HG02943 (cell line): ENCODE measurements at regions not wholly inside any gene's neighbourhood (a gene's known extent, or its start where the extent isn't known, plus 50 kb on each side); places are given as distances from the start of the nearest gene placed in this dataset.
"Not testable (repeated sequence)": the region's sequence is repeated elsewhere in the genome, so short reads cannot be mapped to it uniquely, and the experiment has no call there.

Experiments
- ATAC-seq: cut with Tn5 transposase; IDR thresholded peaks from one replicate; pipeline ENCODE4 v1.9.1; 2021; ENCODE audit warnings: mild to moderate bottlenecking, low read depth, moderate library complexity; ENCODE audit not compliant: unreplicated experiment

DNA sequence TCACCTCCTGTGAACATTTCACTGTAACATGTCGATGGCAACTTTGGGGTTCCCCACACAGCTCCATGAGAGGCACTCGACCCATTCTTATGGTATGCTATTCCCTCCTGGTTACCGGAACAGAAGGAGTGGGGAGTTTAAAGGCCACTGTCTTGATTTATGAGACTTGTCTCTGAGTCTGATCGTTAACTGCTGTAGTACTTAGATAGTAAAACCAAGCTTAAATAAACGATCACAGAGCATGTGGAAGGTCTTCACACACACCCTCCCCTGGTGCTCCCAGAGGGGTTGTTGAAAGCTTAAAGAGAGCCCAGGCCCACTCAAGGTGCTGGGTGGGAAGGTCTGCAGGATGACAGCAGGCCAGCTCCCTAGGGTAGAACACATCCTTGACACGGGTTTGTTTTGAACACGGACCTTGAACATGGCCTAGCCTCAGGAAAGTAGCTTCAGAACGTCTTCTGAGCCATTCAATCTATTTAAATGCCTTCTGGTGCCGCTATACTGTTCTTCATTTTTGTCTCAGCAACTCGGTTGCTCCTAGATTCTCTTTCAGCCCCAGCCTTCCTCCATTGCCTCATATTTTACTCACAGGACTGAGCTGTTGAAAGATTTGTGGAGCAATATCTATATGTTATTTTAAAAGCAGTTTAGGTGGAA, 335.3 kb downstream of the FGFR2 start:
- no peak for ATAC-seq

DNA sequence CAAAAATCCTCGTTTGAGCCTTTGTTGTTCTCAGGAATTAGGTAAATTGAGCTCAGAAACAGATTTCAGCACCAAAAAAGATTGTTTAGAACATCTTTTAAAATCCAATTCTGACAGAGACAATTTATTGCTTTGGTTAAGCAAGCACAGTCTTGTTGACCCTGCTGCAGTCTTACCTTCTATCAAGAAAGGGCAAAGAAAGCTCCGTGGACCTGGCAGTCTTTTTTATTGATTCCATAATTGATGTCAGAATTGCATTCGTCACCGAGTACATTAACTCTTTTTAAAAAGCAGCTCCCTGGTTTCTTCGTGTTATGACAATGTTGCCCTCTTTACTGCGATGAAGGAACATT, 334.8 kb downstream of the FGFR2 start:
- no peak for ATAC-seq

DNA sequence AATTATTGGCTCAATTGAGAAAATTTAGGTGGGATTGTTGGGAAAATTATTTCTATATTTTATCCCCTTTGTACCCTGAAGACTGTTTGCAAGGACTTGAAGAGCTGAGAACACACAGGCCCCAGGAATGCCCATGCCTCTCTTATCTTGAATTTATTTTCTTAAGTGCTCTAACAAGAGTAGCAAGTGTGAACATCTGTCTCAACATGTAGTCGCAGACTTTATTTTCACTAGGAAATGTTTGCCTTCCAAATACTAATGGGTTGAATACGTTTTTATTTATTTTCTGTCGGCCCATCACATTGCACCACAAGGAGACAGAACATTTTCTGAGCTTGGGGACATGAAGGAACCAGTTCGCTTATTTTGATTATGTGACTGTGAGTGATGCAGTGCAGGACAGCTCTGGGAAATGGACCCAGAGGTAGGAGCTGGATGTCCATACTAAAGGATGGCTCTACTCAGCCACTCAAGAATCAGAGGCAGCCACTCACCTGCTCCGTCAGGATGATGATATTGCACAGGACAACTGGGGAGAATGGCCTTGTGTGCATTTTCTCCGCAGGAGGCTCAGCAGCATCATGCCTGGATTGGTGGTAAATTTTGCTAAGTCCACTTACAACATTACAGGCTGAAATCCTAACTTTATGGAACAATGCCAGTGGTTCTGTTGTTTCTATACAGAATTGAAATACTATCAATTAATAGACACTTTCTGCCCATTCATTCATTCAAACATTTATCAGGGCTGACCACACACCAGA, 332.7 kb downstream of the FGFR2 start:
- ATAC-seq = no peak

DNA sequence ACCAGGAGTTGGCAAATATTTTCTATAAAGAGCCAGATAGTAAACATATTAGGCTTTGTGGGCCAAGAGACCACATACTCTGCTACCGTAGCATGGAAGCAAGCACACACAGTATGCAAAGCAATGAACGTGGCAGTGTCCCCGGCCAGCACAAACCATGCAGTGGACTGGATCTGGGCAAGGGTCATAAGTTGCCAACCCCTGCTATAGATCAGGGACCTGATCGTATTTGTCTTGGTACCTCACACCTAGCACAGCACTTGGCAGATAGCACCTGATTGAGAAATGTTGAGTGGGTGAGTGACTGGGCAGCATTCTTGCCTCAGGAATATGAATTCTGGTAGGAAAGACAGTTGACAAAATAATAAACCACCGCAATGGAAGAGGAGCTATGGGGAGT, 331.9 kb downstream of the FGFR2 start:
- ATAC-seq = no peak

DNA sequence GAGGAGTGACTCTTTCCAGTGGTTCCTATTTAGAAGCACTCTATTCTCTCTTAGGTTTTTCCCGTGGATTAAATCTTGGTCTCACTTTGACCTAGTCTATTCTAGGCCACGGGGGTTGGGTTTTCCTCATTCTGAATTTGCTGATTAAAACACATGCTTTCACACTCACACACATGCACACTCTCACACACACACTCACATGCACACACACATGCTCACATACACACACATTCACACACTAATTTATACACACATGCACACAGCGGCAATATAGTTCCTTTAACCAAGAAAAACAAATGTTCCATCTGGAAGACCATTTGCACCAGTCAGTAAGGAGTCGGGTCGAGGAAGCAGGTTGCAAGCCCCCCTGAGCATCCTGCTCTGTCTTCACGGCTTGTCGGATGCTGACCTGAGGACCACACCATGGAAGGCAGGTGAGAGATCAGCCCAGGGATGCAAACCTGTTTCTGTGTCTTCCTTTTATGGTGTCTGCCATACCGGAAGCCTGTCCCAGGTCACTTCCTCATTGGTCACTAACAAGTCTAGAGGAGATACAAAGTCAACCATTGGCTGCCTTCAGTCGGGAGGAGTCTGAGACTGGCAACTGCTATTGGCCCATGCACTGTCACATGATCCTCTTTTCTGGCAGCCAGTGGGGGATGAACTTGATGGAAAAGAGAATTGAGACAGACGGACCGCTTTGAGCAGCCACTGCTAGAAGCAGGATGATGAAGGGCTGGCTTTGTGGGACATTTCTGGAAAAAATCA, 330.8 kb downstream of the FGFR2 start:
- no peak for ATAC-seq

DNA sequence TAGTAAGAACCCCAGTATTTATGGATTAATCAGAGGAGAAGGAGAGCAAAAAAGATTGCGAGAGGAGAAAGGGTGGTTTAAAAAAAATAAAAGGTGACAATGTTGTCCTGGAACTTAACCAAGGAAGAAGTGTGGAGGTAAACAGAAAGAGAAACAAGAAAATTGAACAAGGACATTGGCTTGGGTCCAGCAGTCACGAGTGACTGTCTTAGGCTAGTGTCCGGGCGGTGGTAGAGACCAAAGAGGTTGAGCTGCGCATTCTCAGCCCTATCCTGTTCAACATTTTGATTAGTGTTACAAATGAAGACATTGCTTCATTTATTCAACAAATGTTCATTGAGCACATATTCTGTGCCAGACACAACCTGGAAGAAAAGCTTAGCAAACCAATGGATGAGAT, 329.9 kb downstream of the FGFR2 start:
- ATAC-seq = no peak

DNA sequence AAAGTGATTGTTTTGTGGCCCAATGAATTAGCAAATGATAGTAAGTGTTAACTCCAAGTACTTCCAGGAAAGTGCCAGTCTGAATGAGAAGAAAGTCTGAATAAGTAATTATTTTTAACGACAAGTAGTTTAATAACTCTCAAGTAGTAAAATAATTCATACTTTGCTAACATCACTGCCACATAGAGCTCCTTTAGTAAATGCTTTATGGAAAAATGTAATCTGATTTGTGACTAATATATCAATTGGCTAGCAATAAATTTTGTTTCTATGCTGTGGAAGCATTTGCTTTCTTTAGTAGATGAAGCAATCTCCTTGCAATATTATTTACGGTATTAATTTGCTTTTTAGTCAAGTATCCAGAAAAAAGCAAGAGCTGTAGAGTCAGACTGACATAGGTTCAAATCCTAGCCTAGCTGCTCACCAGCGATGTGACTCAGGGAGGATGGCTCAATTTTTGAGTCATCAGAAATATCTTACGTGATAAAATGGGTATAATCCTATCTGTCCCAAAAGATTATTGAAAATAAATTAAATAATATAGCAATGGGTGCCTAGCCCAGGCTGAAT, 329.3 kb downstream of the FGFR2 start:
- no peak for ATAC-seq

DNA sequence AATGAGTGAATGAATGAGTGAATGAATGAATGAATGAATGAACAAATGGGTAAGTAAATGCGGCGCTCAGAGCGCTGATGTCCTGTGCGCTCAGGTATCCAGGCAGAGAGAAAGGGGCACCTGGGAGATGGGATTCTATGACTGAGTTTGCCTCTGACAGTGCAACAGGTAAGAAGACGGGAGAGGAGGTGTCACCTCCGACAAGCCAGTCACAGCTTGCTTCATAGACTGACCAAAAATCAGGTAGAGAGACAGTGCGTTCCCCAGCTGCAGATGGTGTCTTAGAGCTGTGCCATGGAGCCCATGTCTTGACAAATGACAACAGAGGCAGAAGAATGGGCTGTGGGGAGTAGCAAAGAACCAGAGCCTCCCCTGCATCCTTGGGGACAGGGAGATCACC, 327.3 kb downstream of the FGFR2 start:
- ATAC-seq = no peak

DNA sequence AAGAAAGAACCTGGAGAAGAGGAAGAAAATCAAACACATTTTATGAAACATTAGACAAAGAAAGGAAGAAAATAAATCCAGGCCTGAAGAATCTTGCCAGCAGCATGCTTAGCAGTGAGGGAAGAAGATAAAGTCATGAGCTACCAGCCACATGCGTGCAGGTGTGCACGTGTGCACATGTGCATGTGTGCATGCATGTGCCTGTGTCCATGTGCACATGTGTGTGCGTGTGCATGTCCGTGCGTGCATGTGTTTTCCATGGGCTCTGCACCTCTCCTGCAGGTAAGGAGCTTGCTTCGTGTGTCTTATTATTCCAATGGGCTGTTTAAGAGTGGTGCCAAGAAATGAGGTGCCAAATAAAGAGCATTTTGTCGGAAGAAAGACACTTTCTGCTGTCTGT, 322.2 kb downstream of the FGFR2 start:
- ATAC-seq = no peak

DNA sequence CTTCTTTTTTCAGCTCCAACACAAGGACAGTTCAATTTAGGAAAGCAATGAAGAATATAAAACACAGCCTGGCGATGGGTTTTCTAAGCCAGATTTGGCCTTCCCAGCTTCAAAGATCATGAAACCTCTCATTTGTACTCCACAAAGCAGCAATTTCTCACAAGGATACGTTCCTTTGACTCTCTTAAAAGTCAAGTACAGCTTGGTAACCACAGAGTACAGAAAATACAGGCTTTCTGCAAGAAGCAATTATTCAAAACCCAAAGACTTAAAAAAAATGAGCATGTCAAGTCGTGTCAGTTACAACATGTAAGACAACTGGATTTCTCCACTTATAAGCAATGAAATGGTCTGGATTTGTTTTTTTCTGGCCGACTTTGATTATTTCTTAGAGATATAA, 321.4 kb downstream of the FGFR2 start:
- no peak for ATAC-seq

DNA sequence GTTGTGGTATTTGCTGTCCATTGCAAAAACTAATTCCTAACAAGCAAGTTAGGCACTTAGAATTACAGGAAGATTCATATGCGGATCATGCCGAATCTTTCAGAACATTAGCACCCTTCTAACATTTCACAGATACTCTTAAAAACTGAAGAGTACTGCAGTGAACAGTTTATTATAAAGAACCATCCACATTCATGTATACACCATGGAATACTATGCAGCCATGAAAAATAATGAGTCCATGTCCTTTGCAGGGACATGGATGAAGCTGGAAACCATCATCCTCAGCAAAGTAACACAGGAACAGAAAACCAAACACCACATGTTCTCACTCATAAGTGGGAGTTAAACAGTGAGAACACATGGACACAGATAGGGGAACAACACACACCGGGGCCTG, 319.9 kb downstream of the FGFR2 start:
- ATAC-seq = not testable (repeated sequence)

DNA sequence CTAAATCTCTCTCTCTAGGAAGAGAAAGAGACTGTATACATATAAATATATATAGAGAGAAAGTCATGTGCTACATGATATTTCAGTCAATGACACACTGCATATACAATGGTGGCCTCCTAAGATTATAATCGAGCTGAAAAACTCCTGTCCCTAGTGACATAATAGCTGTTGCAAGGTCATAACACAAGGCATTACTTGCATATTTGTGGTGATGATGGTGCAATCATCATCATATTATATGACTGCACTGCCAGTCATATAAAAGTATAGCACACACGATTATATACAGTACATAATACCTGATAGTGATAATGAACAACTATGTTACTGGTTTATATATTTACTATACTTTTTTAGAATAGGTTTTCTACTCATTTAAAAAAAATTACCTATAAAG, 316.7 kb downstream of the FGFR2 start:
- no peak for ATAC-seq

DNA sequence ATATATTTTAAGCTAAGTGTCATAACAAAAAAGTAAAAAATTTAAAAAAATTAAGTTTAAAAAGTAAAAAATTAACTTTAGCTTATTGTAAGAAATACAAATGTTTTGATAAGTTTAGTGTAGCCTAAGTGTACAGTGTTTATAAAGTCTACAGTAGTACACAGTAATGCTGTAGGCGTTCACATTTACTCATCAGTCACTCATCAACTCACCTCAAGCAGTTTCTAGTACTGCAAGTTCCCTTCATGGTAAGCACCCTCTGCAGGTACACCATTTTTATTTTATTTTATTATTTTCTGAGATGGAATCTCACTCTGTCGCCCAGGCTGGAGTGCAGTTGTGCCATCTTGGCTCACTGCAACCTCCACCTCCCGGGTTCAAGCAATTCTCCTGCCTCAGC, 316.0 kb downstream of the FGFR2 start:
- ATAC-seq = no peak

DNA sequence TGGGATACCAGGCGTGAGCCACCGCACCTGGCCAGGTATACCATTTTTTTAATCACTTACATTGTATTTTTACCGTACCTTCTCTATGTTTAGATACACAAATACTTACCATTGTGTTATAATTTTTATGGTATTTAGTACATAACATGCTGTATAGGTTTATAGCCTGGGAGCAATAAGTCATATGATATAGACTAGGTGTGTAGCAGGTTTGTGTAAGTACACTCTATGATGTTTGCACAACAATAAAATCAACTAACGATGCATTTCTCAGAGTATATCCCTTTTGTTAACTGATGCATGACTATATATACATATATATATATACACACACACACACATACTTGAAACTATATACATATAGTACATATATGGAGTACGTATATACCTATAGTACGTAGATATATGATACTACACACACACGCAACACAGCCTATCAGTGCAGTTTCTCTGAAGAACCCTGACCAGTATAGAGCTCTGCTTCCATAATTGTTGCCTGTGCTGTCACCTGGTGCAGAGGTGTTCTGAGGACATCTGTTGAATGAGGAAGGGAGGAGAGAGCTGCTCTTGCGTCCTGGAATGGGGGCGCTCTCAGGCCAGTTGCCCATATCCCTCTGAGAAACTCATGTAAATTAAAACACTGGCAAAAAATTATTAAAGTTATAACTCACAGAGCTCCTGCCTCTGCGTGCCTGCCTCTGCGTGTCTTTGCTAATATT, 315.3 kb downstream of the FGFR2 start:
- no peak for ATAC-seq

DNA sequence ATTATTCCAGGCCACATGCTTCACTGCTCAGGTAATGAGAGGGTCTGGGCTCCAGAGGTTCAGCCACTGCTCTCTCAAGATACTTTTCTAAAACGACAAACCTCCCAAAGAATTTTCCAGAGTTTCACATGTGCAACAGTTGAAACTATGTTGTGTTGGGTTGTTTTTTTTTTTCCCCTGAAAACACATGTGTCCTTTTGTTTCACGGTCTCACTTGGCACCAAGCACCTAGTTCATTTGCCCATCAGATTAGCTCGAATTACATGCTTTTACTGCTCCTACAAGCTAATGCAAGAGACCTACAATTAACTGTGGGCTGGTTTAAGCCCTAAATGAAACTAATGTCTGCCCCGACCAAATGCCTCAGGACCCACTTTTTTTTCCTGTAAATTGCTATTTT, 313.3 kb downstream of the FGFR2 start:
- no peak for ATAC-seq

DNA sequence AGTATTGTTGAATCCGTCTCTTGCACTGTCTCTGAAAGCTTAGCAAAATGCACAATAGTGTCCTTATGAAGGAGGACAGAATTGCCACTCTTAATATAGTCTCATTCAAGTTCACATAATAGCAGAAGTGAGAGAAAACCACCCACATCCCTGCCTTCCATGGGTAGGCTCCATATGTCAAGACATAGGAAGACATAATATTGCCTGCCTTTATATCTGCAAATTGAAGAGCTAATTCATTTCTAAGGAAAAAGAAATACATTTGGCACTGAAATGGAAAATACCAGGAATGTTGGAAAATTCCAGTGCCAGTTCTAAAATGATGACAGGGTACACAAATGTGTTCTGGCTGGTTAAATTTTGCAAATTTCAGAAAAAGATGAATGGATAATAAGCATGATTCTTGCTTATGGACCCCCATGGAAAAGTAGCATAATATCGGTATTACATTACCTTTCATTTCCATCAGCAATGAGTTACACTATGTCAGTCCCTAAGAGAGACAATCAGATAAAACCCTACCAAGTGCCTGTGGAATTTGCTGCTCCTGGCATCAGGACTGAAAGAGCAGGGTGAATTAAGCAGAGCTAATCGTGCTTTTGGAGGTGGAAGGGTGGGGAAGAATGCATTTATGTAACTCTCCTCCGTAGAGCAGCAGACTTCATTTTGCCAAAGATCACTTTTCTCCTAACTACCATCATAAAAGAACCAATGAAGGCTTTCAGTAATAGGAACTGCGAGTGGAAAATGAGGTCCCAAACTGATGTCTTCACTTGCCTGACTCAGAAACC, 312.6 kb downstream of the FGFR2 start:
- no peak for ATAC-seq

DNA sequence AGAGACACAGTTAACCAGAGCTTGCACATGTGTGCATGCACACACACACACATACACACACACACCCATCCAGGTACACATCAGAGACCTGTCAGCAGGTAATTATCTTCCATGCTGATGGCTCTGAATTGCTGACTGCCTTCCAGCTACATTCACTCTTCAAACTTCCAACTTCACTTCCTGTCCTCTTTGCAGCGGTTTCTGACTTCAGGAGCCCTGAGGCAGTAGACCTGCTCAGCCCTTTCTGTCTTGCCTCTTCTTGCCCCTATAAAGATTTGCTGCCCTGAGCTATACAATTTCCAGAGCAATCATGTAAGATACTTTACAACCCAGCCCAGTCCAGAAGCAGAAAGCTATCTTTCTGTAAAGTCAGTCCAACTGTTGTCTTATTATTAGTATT, 310.2 kb downstream of the FGFR2 start:
- no peak for ATAC-seq

DNA sequence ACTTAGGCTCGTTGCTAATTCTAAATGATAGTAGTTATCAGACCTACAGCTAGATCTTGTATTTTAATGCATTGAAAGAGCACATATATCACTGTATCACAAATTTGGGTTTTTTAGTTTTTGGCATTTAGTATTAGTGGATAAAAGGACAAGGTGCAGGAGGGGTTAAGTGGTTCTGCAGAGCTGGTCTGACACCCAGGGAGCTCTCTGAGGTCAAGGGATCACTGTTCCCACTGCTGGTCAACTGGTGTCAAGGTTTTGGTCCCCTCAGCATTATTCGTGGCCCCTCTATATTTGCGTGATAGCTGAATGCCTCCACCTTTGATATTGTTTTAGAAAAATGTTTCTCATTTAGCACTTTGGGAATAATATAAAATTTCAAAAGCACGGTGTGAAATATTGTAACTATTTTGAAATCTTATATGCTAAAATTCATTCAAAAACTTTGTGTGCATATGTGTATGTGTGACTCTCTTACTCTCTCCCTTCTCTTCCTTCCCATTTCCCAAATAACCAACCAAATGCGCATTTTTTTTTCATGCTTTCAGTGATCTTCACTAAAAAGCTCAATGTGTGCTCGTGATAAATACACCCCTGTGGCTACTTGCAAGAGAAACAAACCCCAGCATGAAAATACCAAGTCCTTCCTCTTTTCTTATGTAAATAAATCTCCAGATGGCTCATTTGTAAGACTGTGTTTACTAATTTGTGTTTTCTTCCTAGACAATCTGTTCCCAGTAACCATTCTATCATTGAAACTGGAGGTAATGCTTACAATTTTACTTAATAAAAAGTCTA, 309.2 kb downstream of the FGFR2 start:
- ATAC-seq = no peak

DNA sequence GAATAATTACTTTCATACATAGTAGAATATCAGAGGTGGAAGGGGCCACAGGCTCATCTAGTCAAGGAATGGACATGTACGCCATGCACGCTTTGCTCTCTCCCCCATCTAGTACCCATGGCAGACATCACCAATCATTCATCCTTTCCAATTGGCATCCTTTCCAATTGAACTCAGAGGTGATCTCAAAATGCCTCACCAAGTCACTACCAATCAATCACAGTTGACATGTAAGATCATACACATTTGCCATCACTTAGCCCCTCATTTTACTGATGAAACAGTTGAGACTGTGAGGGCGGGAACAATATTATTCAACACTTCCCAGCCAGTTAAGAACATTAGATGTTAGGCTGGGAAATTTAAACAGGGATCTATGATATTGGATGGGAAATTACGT, 308.4 kb downstream of the FGFR2 start:
- ATAC-seq = no peak
